ENCODE measurements at regions not wholly inside any gene's neighbourhood (a gene's known extent, or its start where the extent isn't known, plus 50 kb on each side); places are given as distances from the start of the nearest gene placed in this dataset.

GRCh38 chr15:95489103-95489502, 841.4 kb upstream of the NR2F2 start:
- intact Hi-C loops (cut with micrococcal nuclease; ENCODE audit: unreplicated experiment): no loop called here
- no TSS peak for BruUV-seq (replicated peaks)
- no peak for TF ChIP-seq EZH2 (IDR thresholded peaks at IDR 0.05; ENCODE audit: borderline replicate concordance, low read depth, low read length, poor library complexity, severe bottlenecking)
- TF ChIP-seq CTCF (conservative IDR thresholded peaks at IDR 0.05; ENCODE audit: low read depth, low read length): no peak
- ChIA-PET POLR2A (ENCODE audit: low non-redundant PET) (no interaction called here), CTCF (no interaction called here)
- Histone ChIP-seq H3K27ac (ENCODE audit: low read depth, low read length, poor library complexity, severe bottlenecking) (no peak overlapping the region), H3K4me1 (ENCODE audit: insufficient read depth, low read length, poor library complexity, severe bottlenecking) (no peaks in the 10 kb centered on the region), H3K27me3 (replicated peaks; ENCODE audit: insufficient read depth, low read depth, low read length, poor library complexity) (no peaks in the 10 kb centered on the region), H3K36me3 (ENCODE audit: insufficient read depth, low read length, poor library complexity, severe bottlenecking) (no peaks in the 10 kb centered on the region), H3K9me3 (ENCODE audit: low read depth, low read length, poor library complexity, severe bottlenecking) (no peaks in the 10 kb centered on the region), H3K4me3 (ENCODE audit: low read depth, low read length, poor library complexity, severe bottlenecking) (no peak overlapping the region)
- no peak for DNase-seq (ENCODE audit: low spot score)

- Histone ChIP-seq H3K9me3 (ENCODE audit: low read depth, low read length, poor library complexity, severe bottlenecking) (no peaks in the 10 kb centered on the region), H3K4me1 (ENCODE audit: insufficient read depth, low read length, poor library complexity, severe bottlenecking) (no peaks in the 10 kb centered on the region), H3K36me3 (ENCODE audit: insufficient read depth, low read length, poor library complexity, severe bottlenecking) (no peaks in the 10 kb centered on the region), H3K4me3 (ENCODE audit: low read depth, low read length, poor library complexity, severe bottlenecking) (no peak overlapping the region), H3K27me3 (replicated peaks; ENCODE audit: insufficient read depth, low read depth, low read length, poor library complexity) (no peaks in the 10 kb centered on the region), H3K27ac (ENCODE audit: low read depth, low read length, poor library complexity, severe bottlenecking) (no peak overlapping the region)
- TF ChIP-seq EZH2 (IDR thresholded peaks at IDR 0.05; ENCODE audit: borderline replicate concordance, low read depth, low read length, poor library complexity, severe bottlenecking) (no peak), CTCF (conservative IDR thresholded peaks at IDR 0.05; ENCODE audit: low read depth, low read length) (no peak)
- CTCF ChIA-PET: no interaction called here
- intact Hi-C loops (cut with micrococcal nuclease; ENCODE audit: unreplicated experiment): no loop called here
- no TSS peak for BruUV-seq (replicated peaks)
- POLR2A ChIA-PET (ENCODE audit: low non-redundant PET): no interaction called here
- DNase-seq (ENCODE audit: low spot score): no peak
Observed at GRCh38 chr15:95492388-95493070, 838.0 kb upstream of the NR2F2 start.

- ChIA-PET CTCF (no interaction called here), POLR2A (ENCODE audit: low non-redundant PET) (no interaction called here)
- DNase-seq (ENCODE audit: low spot score): no peak
- no peak overlapping the region for H3K4me3 ChIP-seq (ENCODE audit: low read depth, low read length, poor library complexity, severe bottlenecking)
- no peak for TF ChIP-seq CTCF (conservative IDR thresholded peaks at IDR 0.05; ENCODE audit: low read depth, low read length)
- TF ChIP-seq EZH2 (IDR thresholded peaks at IDR 0.05; ENCODE audit: borderline replicate concordance, low read depth, low read length, poor library complexity, severe bottlenecking): no peak
- no peaks in the 10 kb centered on the region for H3K36me3 ChIP-seq (ENCODE audit: insufficient read depth, low read length, poor library complexity, severe bottlenecking)
- no peaks in the 10 kb centered on the region for H3K9me3 ChIP-seq (ENCODE audit: low read depth, low read length, poor library complexity, severe bottlenecking)
- intact Hi-C loops (cut with micrococcal nuclease; ENCODE audit: unreplicated experiment): no loop called here
- BruUV-seq (replicated peaks): no TSS peak
- H3K27me3 ChIP-seq (replicated peaks; ENCODE audit: insufficient read depth, low read depth, low read length, poor library complexity): no peaks in the 10 kb centered on the region
- no peaks in the 10 kb centered on the region for H3K4me1 ChIP-seq (ENCODE audit: insufficient read depth, low read length, poor library complexity, severe bottlenecking)
- no peak overlapping the region for H3K27ac ChIP-seq (ENCODE audit: low read depth, low read length, poor library complexity, severe bottlenecking)
Observed at GRCh38 chr15:95494971-95495541, 835.4 kb upstream of the NR2F2 start.
